K562 (cell line): ENCODE measurements at regions not wholly inside any gene's neighbourhood (a gene's known extent, or its start where the extent isn't known, plus 50 kb on each side); places are given as distances from the start of the nearest gene placed in this dataset.

ENCODE experiments used
- ELF4 ChIP-seq: fragments of 450-650 bp; formaldehyde crosslinking; IDR thresholded peaks from 2 replicates; pipeline ENCODE4 v1.4.0; 2022; ENCODE audit warnings: missing genetic modification characterization
- HMGN3 ChIP-seq: IDR thresholded peaks from 2 replicates; pipeline ENCODE4 v1.6.1; 2011; ENCODE audit warnings: borderline replicate concordance, low read depth, mild to moderate bottlenecking, mixed read lengths, low read length; ENCODE audit not compliant: insufficient read length; ENCODE audit errors: extremely low read depth
- NCOR1 ChIP-seq: fragments of 450-650 bp; IDR thresholded peaks from 2 replicates; pipeline ENCODE4 v1.6.1; 2016; ENCODE audit warnings: mild to moderate bottlenecking, moderate library complexity
- PCBP2 ChIP-seq: fragments of 200-400 bp; formaldehyde crosslinking; IDR thresholded peaks from 2 replicates; pipeline ENCODE4 v1.6.1; 2018; ENCODE audit warnings: low read length, low read depth, mild to moderate bottlenecking, moderate library complexity; ENCODE audit not compliant: poor library complexity, severe bottlenecking
- ZFP91 ChIP-seq: sonication (generic); formaldehyde crosslinking; IDR thresholded peaks from 2 replicates; pipeline ENCODE4 v1.8.0; 2022; ENCODE audit warnings: mild to moderate bottlenecking, missing genetic modification reagents
- ZNF512 ChIP-seq: IDR thresholded peaks from 2 replicates; pipeline ENCODE4 v1.6.1; 2016; ENCODE audit warnings: missing genetic modification characterization, missing compliant biosample characterization
- TF ChIP-seq, protein P1 (sequence below): fragments of 200-600 bp; sonication (generic); IDR thresholded peaks from one replicate; pipeline ENCODE4 v1.6.1; 2012; ENCODE audit warnings: mild to moderate bottlenecking, low read depth, low read length, inconsistent platforms
- TF ChIP-seq, protein P2 (sequence below): fragments of 450-650 bp; IDR thresholded peaks from 2 replicates; pipeline ENCODE4 v1.7.1; 2018; ENCODE audit warnings: mild to moderate bottlenecking, low read depth; ENCODE audit not compliant: partially characterized antibody

DNA sequence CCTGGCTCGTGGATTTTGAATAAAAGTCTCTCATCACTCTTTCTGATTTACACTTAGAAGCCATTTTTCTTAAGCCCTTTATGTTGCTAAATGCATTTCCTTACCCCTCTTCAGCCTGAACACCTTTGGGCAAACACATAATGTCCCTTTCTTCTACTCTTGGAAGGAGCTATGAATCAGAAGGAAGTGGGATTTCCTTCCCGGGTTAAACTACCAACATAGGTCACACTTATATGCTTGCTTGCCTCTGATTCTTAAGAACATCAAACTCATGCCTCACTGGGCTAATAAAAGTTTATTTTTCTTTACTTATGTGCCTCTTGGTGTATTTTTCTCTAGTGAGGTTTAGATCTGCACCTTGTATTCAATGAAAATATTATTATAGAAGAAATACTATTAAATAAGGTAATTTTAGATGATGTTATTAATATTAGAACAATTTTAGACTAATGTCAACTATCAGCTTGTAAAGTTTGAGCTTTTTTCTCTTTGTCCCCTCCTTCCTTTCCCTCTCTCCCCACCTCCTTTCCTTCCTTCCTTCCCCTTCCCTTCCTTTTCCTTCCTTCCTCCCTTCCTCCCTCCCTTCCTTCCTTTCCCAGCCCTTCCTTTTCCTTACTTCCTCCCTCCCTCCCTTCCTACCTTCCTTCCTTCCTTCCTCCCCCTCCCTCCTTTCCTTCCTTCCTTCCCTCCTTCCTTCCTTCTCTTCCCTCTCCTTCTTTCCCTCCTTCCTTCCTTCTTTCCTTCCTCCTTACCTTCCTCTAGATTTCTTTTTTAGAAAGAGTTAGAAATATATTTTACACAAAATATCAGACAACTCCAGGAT is 66.5 kb upstream of the KCNJ6 start (continued):
- no peak for TF ChIP-seq HMGN3
- peak; percentile 52; the same call in 1 of the 2 replicates for TF ChIP-seq ZNF512 (tag)
- TF ChIP-seq, protein P1, sequence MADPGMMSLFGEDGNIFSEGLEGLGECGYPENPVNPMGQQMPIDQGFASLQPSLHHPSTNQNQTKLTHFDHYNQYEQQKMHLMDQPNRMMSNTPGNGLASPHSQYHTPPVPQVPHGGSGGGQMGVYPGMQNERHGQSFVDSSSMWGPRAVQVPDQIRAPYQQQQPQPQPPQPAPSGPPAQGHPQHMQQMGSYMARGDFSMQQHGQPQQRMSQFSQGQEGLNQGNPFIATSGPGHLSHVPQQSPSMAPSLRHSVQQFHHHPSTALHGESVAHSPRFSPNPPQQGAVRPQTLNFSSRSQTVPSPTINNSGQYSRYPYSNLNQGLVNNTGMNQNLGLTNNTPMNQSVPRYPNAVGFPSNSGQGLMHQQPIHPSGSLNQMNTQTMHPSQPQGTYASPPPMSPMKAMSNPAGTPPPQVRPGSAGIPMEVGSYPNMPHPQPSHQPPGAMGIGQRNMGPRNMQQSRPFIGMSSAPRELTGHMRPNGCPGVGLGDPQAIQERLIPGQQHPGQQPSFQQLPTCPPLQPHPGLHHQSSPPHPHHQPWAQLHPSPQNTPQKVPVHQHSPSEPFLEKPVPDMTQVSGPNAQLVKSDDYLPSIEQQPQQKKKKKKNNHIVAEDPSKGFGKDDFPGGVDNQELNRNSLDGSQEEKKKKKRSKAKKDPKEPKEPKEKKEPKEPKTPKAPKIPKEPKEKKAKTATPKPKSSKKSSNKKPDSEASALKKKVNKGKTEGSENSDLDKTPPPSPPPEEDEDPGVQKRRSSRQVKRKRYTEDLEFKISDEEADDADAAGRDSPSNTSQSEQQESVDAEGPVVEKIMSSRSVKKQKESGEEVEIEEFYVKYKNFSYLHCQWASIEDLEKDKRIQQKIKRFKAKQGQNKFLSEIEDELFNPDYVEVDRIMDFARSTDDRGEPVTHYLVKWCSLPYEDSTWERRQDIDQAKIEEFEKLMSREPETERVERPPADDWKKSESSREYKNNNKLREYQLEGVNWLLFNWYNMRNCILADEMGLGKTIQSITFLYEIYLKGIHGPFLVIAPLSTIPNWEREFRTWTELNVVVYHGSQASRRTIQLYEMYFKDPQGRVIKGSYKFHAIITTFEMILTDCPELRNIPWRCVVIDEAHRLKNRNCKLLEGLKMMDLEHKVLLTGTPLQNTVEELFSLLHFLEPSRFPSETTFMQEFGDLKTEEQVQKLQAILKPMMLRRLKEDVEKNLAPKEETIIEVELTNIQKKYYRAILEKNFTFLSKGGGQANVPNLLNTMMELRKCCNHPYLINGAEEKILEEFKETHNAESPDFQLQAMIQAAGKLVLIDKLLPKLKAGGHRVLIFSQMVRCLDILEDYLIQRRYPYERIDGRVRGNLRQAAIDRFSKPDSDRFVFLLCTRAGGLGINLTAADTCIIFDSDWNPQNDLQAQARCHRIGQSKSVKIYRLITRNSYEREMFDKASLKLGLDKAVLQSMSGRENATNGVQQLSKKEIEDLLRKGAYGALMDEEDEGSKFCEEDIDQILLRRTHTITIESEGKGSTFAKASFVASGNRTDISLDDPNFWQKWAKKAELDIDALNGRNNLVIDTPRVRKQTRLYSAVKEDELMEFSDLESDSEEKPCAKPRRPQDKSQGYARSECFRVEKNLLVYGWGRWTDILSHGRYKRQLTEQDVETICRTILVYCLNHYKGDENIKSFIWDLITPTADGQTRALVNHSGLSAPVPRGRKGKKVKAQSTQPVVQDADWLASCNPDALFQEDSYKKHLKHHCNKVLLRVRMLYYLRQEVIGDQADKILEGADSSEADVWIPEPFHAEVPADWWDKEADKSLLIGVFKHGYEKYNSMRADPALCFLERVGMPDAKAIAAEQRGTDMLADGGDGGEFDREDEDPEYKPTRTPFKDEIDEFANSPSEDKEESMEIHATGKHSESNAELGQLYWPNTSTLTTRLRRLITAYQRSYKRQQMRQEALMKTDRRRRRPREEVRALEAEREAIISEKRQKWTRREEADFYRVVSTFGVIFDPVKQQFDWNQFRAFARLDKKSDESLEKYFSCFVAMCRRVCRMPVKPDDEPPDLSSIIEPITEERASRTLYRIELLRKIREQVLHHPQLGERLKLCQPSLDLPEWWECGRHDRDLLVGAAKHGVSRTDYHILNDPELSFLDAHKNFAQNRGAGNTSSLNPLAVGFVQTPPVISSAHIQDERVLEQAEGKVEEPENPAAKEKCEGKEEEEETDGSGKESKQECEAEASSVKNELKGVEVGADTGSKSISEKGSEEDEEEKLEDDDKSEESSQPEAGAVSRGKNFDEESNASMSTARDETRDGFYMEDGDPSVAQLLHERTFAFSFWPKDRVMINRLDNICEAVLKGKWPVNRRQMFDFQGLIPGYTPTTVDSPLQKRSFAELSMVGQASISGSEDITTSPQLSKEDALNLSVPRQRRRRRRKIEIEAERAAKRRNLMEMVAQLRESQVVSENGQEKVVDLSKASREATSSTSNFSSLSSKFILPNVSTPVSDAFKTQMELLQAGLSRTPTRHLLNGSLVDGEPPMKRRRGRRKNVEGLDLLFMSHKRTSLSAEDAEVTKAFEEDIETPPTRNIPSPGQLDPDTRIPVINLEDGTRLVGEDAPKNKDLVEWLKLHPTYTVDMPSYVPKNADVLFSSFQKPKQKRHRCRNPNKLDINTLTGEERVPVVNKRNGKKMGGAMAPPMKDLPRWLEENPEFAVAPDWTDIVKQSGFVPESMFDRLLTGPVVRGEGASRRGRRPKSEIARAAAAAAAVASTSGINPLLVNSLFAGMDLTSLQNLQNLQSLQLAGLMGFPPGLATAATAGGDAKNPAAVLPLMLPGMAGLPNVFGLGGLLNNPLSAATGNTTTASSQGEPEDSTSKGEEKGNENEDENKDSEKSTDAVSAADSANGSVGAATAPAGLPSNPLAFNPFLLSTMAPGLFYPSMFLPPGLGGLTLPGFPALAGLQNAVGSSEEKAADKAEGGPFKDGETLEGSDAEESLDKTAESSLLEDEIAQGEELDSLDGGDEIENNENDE, result no peak
- TF ChIP-seq, protein P2, sequence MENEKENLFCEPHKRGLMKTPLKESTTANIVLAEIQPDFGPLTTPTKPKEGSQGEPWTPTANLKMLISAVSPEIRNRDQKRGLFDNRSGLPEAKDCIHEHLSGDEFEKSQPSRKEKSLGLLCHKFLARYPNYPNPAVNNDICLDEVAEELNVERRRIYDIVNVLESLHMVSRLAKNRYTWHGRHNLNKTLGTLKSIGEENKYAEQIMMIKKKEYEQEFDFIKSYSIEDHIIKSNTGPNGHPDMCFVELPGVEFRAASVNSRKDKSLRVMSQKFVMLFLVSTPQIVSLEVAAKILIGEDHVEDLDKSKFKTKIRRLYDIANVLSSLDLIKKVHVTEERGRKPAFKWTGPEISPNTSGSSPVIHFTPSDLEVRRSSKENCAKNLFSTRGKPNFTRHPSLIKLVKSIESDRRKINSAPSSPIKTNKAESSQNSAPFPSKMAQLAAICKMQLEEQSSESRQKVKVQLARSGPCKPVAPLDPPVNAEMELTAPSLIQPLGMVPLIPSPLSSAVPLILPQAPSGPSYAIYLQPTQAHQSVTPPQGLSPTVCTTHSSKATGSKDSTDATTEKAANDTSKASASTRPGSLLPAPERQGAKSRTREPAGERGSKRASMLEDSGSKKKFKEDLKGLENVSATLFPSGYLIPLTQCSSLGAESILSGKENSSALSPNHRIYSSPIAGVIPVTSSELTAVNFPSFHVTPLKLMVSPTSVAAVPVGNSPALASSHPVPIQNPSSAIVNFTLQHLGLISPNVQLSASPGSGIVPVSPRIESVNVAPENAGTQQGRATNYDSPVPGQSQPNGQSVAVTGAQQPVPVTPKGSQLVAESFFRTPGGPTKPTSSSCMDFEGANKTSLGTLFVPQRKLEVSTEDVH, result no peak
- no peak for TF ChIP-seq NCOR1
- TF ChIP-seq ZFP91 (CRISPR knock-in tag), result no peak
- peak; percentile 59; the same call in 1 of the 2 replicates for TF ChIP-seq ELF4
- TF ChIP-seq PCBP2, result peak; percentile 98
